GM21360 (cell line): ENCODE measurements at regions not wholly inside any gene's neighbourhood (a gene's known extent, or its start where the extent isn't known, plus 50 kb on each side); places are given as distances from the start of the nearest gene placed in this dataset.

Experiments
- ATAC-seq: cut with Tn5 transposase; IDR thresholded peaks from one replicate; pipeline ENCODE4 v1.9.1; 2021; ENCODE audit warnings: mild to moderate bottlenecking, moderate library complexity; ENCODE audit not compliant: unreplicated experiment

- ATAC-seq = no peak
Measured at GRCh38 chr13:77425705-77426104, 98.8 kb upstream of the MYCBP2 start.

- no peak for ATAC-seq
Measured at GRCh38 chr13:77423296-77423695, 96.4 kb upstream of the MYCBP2 start.

DNA sequence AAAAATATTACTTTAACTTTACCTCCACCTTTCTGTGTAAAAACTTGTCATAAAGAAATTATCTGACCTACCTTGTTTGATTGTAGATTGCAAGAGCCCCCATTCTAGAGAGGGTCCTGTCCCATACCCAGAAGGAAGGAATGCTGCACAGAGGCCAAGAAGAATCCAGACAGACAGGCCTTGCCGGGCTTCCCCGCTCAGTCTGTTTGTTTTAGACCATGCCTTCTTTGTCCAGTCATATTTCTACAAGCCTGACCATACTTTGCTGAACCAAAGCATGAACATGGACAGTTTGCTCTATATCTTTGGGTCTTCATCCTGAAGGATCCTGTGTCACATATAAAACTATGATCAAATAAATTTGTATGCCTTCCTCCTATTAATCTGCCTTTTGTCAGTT is 95.8 kb upstream of the MYCBP2 start:
- ATAC-seq = no peak

DNA sequence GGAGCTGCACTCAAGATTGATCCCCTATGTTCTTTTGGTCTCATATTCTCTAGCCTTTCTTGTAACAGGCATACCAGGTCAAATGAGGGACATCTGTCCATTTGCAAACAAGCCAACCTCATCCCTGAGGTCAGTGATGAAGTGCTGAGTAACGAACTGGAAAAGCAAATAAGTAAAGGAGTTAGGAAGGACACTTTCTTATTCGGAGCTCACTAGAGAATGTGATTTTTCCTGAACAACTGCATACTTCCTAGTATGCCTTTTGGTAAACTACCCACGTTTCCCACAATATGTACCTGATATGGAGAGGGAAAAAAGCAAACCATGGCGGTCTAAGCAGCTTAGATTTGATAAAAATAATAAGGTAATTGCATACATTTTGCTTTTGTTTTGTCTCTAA is 91.0 kb upstream of the MYCBP2 start:
- no peak for ATAC-seq

DNA sequence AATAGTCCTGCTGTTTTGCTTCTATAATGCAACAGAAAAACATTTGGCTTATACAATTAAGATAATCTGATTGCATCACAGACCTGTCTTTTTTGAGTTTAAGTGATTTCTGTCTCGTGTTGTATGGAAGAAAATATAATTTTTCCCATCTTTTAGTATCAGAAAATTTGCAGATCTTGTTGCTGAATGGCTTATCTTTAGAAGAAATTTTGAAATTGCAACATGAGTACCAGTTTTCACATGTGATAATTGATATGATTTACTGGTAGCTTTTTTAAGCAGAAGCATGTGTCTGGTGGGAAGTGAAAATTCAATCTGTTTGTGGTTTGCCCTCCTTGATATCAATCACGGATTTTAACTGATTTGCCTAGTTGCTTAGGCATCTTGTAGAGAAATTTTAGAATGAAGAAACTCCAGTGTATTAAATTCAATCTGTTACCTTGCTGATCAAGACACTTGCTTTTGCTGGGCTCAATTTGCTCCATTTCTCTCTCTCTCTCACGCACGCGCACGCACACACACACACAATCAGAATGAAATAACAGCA is 89.8 kb upstream of the MYCBP2 start:
- no peak for ATAC-seq

DNA sequence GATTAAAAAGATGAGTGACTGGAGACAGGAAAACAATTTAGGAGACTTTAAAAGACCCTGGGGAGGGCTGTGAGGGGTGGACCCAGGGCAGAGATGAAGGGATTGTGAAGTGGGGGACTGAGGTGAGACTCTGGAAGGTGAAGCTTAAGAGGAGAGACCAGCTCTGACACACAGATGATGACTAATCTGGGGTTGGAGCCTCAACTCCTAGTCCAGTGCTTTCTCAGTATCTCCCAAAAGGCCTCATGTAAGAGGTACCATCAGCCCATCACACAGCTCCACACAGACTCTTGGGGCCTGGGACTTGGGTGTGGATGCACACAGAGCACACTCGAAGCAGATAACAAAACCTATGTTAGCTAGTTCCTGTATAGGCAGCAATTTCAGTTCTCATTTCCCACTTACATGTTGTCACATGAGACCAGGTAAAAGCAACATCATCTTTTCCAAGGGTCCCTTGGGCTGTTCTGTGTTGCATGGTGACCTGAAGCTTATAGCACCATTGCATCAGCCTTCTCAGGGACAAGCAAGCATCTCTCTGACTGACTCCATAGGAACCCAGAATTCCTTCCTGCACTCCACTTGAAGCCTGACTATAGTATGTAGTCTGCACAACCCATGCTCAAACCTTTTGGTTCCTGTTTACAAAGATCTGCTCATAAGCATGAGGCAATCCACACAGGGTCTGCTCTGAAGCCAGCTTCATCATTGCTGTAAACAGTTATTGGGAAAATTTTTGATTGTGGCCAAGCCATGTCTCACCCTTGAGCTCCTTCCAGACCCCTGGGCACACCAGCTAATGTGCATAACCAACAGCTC is 88.6 kb upstream of the MYCBP2 start:
- peak; percentile 77 for ATAC-seq

- ATAC-seq = no peak
Measured at GRCh38 chr13:77412860-77413259, 86.0 kb upstream of the MYCBP2 start.

GRCh38 chr13:77412116-77412635 is 85.3 kb upstream of the MYCBP2 start:
- ATAC-seq = no peak

- no peak for ATAC-seq
Measured at GRCh38 chr13:77409412-77409811, 82.5 kb upstream of the MYCBP2 start.

DNA sequence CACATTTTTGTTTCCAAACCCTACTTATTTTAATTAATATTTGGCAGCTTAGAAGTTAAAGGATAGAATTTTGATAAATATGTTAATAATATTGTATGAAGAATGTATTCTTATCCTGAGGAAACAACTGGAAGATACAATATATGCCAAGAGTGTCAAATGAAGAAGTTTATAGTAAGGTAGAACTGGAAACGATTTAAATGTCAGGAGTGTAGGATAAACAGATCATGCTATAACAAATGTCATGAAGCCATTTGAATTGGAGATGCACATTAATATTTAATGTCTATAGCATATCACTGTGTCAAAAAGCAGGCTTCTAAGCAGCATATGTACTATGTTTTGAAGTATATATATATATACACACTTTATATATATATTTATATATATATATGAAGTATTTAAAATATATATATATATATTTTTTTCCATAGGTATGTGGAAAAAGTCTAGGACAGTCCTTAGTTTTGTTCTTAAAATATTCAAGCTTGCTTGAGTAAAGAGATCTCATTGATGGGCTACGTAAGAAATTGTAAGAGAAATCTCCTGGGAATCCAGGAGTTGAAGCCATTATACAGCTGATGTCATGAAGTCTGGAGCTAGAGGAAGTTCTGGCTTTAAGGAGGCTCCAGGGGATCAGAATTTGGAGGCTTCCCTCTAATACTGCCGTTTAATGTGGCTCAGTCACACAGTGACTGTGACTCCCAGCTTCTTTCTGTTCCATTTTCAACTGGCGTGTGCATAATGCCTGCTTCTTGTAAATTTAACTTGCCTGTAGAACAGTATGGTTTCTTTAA is 79.9 kb upstream of the MYCBP2 start:
- no peak for ATAC-seq

DNA sequence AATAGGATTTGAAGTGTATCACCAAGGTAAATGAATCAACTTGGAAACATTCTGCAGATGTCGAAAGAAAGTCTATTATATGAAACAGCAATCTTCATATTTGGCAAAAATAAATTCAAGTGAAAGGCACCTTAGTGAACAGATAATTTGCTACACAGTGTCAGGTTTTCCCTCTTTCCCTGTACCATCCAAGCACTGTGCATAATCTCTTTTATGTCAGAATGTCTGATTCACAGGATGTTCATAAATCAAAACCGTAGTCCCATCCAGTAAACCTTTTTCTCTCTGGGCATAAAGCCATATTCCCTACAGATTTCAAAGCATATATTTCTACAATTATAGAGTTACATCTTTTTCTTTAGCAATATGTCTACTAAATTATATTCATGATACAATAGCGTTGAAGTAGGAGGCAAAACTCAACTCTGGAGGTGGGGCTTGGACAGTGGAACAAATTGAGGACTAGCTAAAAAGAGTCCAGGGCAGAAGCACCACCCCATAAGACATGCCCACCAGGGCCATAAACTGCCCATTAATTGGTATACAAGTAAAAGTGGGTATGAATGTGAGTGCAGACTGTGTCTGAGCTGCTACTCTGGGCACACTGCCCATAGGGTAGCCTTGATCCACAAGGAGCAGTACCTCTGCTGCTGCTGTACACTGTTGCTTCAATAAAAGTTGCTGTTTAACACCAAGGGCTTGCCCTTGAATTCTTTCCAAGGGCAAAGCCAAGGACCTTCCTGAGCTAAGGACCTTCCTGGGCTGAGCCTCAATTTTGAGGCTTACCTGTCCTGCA is 72.1 kb upstream of the MYCBP2 start:
- no peak for ATAC-seq

DNA sequence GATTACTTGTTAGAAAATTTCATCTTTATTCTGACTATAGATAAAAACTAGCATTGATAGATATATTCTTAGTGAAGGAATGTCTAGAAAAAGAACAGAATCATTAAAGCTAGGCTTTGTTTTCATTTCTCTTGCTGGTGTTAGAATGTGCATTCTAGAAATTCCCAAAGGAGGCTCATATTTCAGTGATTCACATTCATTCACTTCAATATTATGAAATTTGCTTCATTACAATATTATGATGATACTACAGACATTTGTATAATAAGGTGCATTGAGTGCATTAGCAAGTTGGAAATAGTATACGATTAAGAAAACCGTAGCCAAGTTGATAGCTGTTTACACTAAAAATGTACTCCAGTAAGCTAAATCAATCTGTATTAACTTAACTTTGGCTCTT is 70.7 kb upstream of the MYCBP2 start:
- no peak for ATAC-seq

- ATAC-seq = no peak
Measured at GRCh38 chr13:77391475-77391874, 64.6 kb upstream of the MYCBP2 start.

DNA sequence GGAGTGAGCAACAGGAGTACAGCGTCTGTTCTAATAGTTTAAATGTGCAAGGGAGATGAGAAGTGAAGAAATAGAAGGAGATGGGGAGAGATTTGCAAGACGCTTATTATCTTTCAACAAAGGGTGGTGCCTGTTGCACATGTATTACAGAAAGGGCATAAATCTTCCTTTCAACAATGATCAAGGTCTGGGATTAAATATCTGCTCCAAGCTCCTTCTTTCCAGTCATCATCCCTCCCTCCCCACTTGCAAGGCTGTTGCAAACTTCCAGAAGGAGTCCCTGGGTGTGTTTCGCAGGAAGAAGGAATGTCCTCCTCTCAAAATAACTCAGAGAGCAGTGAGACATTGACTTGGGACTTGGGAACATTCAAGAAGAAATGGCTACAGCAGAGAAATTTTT is 63.5 kb upstream of the MYCBP2 start:
- ATAC-seq = no peak

DNA sequence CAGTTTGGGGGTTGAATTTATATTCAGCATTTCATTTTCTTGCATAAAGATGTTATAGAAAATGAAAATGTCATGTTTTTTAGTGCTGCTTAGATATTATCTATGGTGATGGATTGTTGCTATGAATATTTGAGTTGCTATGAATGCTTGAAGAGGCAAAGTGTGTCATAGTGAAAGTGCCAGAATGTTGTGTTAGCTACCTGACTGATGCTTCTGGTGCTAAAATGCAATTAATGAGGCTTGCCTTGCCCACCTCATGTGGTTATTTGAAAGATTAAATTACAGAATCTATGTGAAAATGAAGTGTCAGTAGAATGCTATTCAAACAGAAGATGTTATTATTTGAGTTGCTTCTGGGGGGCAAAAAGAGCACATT is 62.7 kb upstream of the MYCBP2 start:
- ATAC-seq = peak; percentile 72

DNA sequence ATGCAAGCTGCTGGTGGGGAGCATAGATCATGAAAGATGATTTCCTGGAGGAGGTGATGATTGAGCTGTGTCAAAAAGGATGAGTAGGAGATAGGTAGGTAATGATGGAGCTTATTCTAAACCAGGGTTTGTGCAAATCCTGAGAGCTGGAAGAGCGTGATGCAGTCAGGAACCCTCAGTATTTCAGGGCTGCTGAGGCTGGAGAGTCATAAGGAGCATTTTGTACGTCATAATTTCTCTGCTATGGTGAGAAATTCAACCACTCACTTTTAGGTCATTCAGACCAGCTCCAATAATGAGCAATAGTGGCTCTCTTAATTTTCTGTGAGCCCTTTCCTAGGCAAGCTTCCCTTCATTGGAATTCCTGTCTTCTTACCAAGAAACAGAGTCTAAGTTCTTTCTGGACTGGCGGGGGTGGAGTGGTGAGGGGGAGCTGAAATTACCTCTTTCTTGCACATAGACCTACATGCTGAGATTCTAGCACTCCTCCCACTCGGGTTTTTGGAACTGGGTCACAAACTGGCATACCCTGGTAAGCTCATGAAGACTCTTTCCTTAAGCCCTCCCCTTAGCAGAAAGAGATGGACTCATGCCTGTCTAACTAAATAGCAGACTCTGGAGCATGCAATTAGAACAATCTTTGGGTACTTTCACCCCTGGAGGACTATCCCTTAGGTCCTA is 62.2 kb upstream of the MYCBP2 start:
- ATAC-seq = no peak

- no peak for ATAC-seq
Measured at GRCh38 chr13:77387607-77388200, 60.8 kb upstream of the MYCBP2 start.

DNA sequence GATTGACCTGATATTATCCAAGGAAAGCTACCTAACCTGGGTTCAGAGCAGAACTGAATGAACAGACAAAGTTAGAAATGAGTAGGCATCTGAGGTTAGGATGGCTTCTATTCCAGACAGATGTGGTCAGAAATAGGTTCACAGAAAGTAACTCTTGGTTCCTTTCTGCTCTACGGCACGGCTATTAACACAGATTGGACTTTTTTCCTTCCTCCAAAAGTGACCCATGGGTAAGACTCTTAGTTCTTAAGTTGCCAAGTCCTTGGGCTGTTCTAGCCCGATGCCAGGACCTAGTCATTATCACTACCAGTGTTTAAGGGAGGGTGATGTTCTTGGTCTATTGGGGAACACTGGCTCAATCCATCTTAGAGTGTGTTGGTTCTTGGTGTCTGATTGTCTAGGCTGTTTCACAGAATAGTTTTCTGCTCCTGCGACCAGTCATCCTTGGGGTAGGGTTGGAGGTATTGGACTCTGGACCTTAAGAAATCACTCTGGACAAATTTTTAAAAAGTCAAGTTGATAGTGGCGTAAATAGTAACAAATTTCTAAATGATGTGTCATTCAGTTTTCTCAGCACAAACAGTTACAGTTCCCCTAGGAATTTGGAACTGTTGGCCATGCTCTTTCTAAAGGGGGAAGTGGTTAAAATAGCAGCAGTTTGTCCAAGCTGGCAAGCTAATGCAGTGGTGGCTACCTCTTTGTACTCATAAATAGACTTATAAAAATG is 60.1 kb upstream of the MYCBP2 start:
- ATAC-seq = no peak

DNA sequence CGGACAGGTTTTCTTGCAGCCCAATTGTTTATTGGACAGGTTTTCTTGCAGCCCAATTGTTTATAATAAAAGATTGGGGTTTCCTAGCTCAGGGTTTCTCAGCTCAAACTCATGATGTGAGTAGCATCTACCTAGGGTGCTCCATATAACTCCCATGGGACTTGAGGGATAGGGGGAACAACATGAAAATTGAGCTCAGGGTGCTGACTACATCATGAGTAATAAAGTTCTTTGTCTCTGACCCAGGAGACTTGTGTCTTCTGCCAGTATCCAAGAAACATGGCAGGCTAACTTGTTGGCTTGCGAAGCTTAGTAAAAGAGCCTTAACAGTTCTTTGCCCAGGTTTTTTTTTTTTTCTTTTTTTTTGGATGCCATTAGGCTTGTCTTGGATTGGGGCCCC is 59.2 kb upstream of the MYCBP2 start:
- no peak for ATAC-seq
